IPS DF 6.9 (cell line): ENCODE measurements at regions not wholly inside any gene's neighbourhood (a gene's known extent, or its start where the extent isn't known, plus 50 kb on each side); places are given as distances from the start of the nearest gene placed in this dataset.
A peak's percentile ranks its signal among the peaks of the same experiment; 100 is the strongest.

Source experiments
- DNase-seq: peaks from one replicate; pipeline ENCODE4 v3.0.0-alpha.2; 2013; ENCODE audit warnings: low read depth, low spot score
- H3K27ac ChIP-seq: one replicate; pipeline ENCODE4 v1.5.1; 2013; ENCODE audit warnings: low read length, control low read depth
- H3K27me3 ChIP-seq: 2 replicates; pipeline ENCODE4 v1.6.1; 2013; ENCODE audit warnings: mild to moderate bottlenecking, low read length; ENCODE audit not compliant: control insufficient read depth, insufficient read depth
- H3K36me3 ChIP-seq: 2 replicates; pipeline ENCODE4 v1.6.1; 2013; ENCODE audit warnings: low read length; ENCODE audit not compliant: control insufficient read depth, insufficient read depth
- H3K4me1 ChIP-seq: 2 replicates; pipeline ENCODE4 v1.6.1; 2013; ENCODE audit warnings: low read length; ENCODE audit not compliant: control insufficient read depth, insufficient read depth
- H3K4me3 ChIP-seq: 2 replicates; pipeline ENCODE4 v1.5.1; 2013; ENCODE audit warnings: mild to moderate bottlenecking, low read length
- H3K9me3 ChIP-seq: 2 replicates; pipeline ENCODE4 v1.6.1; 2013; ENCODE audit warnings: low read length, inconsistent platforms; ENCODE audit not compliant: control insufficient read depth, insufficient read depth
- whole genome bisulfite sequencing: extraction: QIAGEN DNeasy Blood & Tissue Kit; methylation state at CpG from one replicate; pipeline ENCODE4 v1.1.7; 2013; ENCODE audit warnings: mixed read lengths, missing lambda C conversion rate; ENCODE audit not compliant: insufficient read length, insufficient coverage; 5-methylcytosine and 5-hydroxymethylcytosine counted together

DNA sequence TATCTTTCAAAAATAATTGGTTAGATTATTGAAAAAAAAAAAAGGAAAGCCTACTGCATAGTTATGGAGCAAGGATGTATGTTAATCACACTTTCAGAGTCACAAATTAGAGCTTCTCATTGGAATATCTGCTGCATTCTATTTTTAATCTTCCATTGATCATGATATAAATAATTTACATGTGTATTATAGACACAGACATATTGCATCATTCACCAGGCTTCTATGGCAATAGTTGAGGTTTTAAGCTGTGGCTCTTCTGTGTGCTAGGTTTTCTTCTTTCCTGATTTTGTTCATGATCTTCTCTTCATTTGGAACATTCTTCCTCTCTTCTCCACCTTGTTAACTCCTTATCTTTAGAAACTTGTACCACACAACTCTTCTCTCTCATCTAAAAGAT is 123.2 kb upstream of the HMCN1 start:
- DNase-seq = no peak
- H3K4me1 ChIP-seq = no peaks in the 10 kb centered on the region

GRCh38 chr1:185608177-185608576 is 126.0 kb upstream of the HMCN1 start:
- Histone ChIP-seq H3K4me3 (no peak overlapping the region), H3K27me3 (no peaks in the 10 kb centered on the region), H3K4me1 (no peaks in the 10 kb centered on the region), H3K27ac (no peak overlapping the region), H3K9me3 (no peaks in the 10 kb centered on the region), H3K36me3 (no peaks in the 10 kb centered on the region)
- WGBS = no CpG with 5 or more reads among the region's 5 CpGs
- DNase-seq = no peak

More for the DNA sequence above, 123.2 kb upstream of the HMCN1 start:
- Histone ChIP-seq H3K27ac (no peak overlapping the region), H3K9me3 (no peaks in the 10 kb centered on the region), H3K27me3 (no peaks in the 10 kb centered on the region), H3K4me3 (no peak overlapping the region), H3K36me3 (no peaks in the 10 kb centered on the region)

- H3K36me3 ChIP-seq = no peaks in the 10 kb centered on the region
- WGBS = no CpG with 5 or more reads among the region's 4 CpGs
- no peak overlapping the region for H3K27ac ChIP-seq
- DNase-seq = no peak
- no peak overlapping the region for H3K4me3 ChIP-seq
- H3K27me3 ChIP-seq = no peaks in the 10 kb centered on the region
- no peaks in the 10 kb centered on the region for H3K9me3 ChIP-seq
- 0 out of 2 replicates have a peak, but pooled peaks cover 1% of the 10 kb centered on the region for H3K4me1 ChIP-seq
These were observed 131.0 kb upstream of the HMCN1 start for GRCh38 chr1:185603158-185603557.

DNA sequence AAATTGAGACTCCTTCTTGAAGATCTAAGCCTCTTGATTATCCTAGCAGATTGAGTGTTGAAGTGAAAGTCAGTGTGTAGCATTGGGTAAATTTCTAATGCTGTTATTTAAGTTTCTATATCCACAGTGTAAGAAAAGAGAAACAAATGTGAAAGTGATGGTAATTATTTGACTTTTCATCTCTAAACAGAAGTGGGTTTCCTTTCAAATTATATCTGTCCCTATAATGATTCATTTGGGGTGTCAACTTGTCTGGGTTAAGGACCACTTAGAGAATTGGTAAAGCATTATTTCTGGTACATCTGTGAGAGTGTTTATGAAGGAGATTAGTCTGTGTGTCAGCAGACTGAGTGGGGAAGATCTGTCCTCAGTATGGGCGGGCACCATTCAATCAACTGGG is 133.0 kb upstream of the HMCN1 start:
- no CpG with 5 or more reads among the region's 1 CpG for WGBS
- Histone ChIP-seq H3K27me3 (no peaks in the 10 kb centered on the region), H3K4me3 (no peak overlapping the region), H3K36me3 (no peaks in the 10 kb centered on the region), H3K9me3 (no peaks in the 10 kb centered on the region), H3K27ac (no peak overlapping the region), H3K4me1 (0 out of 2 replicates have a peak, but pooled peaks cover 1% of the 10 kb centered on the region)
- DNase-seq = no peak

DNA sequence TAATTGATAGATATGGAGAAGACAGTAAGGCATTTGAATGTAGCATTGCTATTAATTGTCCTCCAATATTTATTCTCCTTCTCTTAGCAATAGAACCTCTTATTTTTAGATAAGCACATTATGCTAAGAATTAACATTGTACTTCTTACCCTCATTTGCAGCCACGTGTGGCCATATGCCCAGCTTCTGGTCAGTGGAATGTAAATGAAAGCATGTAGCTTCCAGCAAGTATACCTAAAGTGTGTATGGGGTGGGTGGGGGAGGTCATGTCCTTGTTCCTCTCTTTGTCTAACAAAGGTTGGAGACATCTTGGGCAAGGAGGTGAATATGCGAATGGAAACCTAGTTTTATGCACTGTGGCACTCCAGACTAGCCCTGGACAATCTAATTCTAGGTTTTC is 133.6 kb upstream of the HMCN1 start:
- whole genome bisulfite sequencing = no CpG with 5 or more reads among the region's 2 CpGs
- H3K27me3 ChIP-seq = no peaks in the 10 kb centered on the region
- H3K9me3 ChIP-seq = no peaks in the 10 kb centered on the region
- 0 out of 2 replicates have a peak, but pooled peaks cover 1% of the 10 kb centered on the region for H3K4me1 ChIP-seq
- H3K4me3 ChIP-seq = no peak overlapping the region
- H3K27ac ChIP-seq = no peak overlapping the region
- H3K36me3 ChIP-seq = no peaks in the 10 kb centered on the region
- DNase-seq = no peak

- no peaks in the 10 kb centered on the region for H3K36me3 ChIP-seq
- WGBS = no CpG with 5 or more reads among the region's 1 CpG
- no peak overlapping the region for H3K4me3 ChIP-seq
- H3K27ac ChIP-seq = no peak overlapping the region
- no peaks in the 10 kb centered on the region for H3K9me3 ChIP-seq
- DNase-seq = no peak
- 0 out of 2 replicates have a peak, but pooled peaks cover 1% of the 10 kb centered on the region for H3K4me1 ChIP-seq
- no peaks in the 10 kb centered on the region for H3K27me3 ChIP-seq
These were observed 135.9 kb upstream of the HMCN1 start for GRCh38 chr1:185598332-185598731.

DNA sequence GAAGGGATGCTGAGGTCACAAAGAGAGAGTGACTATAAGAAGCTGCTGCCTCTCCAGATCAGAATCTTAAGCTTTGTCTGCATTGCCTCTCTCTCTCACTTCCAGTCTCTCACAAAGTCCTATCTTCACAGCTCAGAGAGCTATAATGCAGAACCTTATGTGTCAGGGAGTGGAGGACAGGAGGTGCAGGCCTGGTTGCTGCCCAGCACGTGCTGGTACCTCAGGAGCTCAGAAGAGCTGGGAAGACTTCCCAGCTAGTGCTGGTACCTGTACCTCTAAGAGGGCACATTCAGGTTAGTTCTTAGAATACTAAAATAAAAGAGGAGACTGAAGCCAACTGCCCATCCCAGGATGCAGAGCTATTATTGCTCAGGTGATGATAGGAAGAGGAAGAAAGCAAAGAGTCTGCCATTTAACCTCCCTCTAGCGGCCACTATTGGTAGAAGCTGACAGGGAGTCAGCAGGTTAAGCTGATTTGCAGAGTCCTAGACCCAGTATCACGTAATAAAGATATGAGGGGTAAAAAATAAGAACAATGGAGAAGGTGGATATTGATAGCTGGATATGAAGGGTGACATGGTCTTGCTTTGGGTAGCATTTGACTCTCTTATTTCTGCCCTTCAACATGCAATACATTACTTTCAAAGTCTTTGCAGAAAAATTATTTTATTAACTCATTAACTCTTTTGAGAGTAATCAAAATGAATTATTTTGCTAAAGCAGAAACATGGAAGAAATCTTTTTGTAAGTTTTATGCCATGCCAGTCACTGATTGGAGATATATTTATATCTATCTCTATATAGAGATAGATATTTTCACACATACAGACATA is 138.1 kb upstream of the HMCN1 start:
- no peaks in the 10 kb centered on the region for H3K27me3 ChIP-seq

DNA sequence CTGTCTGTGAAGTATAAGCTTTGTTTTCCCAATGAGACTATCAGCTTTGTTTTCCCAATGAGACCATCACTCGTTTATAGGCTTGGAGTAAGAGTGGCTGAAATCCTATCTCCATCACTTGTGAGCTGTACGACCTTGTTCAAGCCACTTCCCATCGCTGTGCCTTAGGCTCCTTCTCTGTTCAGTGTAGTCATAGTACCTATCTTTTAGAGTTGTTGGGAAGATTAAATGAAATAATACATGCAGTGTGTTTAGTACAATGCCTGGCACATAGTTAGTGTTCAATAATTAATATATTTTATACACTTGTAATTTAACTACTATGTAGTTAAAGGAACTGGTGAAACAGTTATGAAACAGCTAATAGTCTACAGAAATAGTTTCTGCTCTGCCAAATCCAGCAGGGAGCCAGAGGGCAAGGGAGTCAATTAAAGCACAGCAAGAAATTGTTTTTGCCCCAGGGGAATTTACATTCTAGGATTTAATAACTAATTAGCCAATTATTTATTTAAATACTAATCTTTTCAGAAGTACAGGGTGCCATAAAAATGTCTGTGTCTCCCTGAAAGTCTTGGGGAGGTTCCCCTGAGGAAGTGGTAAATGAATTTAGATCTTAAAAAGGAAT is 139.3 kb upstream of the HMCN1 start:
- Histone ChIP-seq H3K27ac (no peak overlapping the region), H3K4me3 (no peak overlapping the region), H3K36me3 (no peaks in the 10 kb centered on the region), H3K9me3 (no peaks in the 10 kb centered on the region), H3K27me3 (no peaks in the 10 kb centered on the region), H3K4me1 (no peaks in the 10 kb centered on the region)
- no CpG with 5 or more reads among the region's 3 CpGs for WGBS
- DNase-seq = no peak

More for the DNA sequence above, 138.1 kb upstream of the HMCN1 start:
- WGBS = no CpG with 5 or more reads among the region's 3 CpGs
- Histone ChIP-seq H3K36me3 (no peaks in the 10 kb centered on the region), H3K9me3 (no peaks in the 10 kb centered on the region), H3K4me3 (no peak overlapping the region), H3K27ac (no peak overlapping the region), H3K4me1 (0 out of 2 replicates have a peak, but pooled peaks cover 1% of the 10 kb centered on the region)
- DNase-seq = peak; percentile 22

- DNase-seq = no peak
- Histone ChIP-seq H3K27ac (no peak overlapping the region), H3K27me3 (no peaks in the 10 kb centered on the region), H3K4me1 (no peaks in the 10 kb centered on the region), H3K36me3 (no peaks in the 10 kb centered on the region), H3K4me3 (no peak overlapping the region), H3K9me3 (no peaks in the 10 kb centered on the region)
- no CpG with 5 or more reads among the region's 1 CpG for WGBS
These were observed 140.9 kb upstream of the HMCN1 start for GRCh38 chr1:185593271-185593670.

DNA sequence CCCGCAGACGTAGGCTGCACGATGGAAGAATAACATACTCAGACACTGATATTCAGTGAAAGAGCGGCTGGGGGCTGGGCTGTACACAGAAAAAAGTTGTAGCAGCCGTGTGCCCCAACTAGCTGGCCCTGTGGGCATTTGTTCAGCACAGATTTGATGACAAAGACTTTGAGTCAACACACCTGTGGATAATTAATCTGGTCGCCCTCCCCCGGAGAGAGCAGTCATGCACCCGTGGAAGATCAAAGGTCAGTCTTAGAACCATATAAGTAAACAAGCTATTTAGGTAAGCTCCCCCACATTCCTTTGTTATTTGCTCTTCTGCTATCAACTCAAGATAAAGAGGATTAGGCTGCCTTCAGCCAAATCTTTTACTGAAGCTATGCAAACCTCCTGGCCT is 148.4 kb upstream of the HMCN1 start:
- H3K9me3 ChIP-seq = no peaks in the 10 kb centered on the region
- WGBS = no CpG with 5 or more reads among the region's 8 CpGs
- no peak for DNase-seq

More for the DNA sequence above, 148.4 kb upstream of the HMCN1 start:
- H3K27ac ChIP-seq = no peak overlapping the region
- no peaks in the 10 kb centered on the region for H3K27me3 ChIP-seq
- H3K4me3 ChIP-seq = no peak overlapping the region
- H3K4me1 ChIP-seq = no peaks in the 10 kb centered on the region
- no peaks in the 10 kb centered on the region for H3K36me3 ChIP-seq
